GM12872 (cell line): ENCODE measurements at regions not wholly inside any gene's neighbourhood (a gene's known extent, or its start where the extent isn't known, plus 50 kb on each side); places are given as distances from the start of the nearest gene placed in this dataset.

Source experiments
- TF ChIP-seq, protein P1 (sequence below): IDR thresholded peaks from 3 replicates; pipeline ENCODE4 v1.5.1; 2011; ENCODE audit warnings: low read depth, mild to moderate bottlenecking, low read length, moderate library complexity; ENCODE audit not compliant: insufficient read depth

DNA sequence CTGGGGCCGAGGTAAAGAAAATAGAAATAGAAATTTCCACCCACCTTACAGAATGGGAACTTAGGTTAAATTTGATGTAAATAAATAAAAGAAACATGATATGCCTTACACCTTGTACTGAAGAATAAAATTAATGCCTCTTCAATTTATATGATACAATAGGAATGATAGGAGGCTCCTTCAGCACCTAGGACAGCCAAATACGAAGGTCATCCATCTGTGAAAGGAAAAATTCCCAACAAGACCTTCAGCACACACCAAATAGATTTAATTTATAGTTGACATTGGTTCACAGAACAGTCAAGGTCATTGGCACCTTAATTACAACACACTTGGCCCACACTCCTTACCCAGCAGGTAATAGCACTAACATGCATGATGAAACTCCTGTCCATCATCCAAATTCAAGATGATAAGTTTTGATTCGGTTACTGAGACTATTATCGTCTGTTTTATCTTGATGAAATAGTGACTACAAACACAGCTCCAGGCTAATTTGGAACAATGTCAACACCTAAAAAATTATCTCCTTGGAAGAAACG, 250.9 kb downstream of the SNX13 start:
- TF ChIP-seq, protein P1, sequence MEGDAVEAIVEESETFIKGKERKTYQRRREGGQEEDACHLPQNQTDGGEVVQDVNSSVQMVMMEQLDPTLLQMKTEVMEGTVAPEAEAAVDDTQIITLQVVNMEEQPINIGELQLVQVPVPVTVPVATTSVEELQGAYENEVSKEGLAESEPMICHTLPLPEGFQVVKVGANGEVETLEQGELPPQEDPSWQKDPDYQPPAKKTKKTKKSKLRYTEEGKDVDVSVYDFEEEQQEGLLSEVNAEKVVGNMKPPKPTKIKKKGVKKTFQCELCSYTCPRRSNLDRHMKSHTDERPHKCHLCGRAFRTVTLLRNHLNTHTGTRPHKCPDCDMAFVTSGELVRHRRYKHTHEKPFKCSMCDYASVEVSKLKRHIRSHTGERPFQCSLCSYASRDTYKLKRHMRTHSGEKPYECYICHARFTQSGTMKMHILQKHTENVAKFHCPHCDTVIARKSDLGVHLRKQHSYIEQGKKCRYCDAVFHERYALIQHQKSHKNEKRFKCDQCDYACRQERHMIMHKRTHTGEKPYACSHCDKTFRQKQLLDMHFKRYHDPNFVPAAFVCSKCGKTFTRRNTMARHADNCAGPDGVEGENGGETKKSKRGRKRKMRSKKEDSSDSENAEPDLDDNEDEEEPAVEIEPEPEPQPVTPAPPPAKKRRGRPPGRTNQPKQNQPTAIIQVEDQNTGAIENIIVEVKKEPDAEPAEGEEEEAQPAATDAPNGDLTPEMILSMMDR = no peak

DNA sequence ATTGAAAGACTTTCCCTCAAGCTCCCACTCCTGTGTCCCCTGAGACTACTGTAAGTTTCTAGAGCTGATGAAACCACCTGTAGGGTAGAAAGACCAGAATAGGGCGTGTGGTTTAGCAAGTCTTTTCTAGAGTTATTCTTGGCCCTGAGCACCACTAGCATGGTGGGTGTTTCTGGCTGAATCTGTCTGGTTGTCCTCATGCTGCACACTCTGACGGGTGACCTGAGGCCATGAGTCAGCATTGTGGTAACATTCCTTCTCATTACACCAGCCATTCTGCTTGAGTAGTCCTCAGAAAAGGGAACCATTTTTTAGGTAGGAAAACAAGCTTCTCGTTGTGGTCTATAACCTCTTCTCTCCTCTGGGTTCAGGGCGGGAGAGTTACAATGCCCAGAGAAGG, 250.3 kb downstream of the SNX13 start:
- TF ChIP-seq, protein P1 = no peak

DNA sequence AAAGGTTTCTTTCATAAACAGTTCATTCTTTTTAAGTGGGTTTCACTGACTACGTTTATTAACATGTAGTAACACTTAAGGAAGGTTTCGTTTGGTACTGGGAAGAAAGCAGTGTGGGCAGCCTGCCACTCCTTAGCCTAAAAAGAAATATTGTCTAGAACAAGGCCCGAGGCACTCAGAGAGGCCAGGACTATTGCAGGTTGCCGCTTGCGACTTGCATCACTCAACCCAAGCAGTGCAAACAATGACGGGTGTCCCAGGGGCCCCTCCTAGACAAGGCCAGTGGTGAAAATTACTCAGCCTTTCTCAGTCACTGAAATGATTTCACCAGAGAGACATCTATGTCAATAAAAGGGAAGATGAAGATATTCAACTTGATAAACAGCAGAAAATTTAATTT, 243.9 kb downstream of the SNX13 start:
- TF ChIP-seq, protein P1 = no peak

DNA sequence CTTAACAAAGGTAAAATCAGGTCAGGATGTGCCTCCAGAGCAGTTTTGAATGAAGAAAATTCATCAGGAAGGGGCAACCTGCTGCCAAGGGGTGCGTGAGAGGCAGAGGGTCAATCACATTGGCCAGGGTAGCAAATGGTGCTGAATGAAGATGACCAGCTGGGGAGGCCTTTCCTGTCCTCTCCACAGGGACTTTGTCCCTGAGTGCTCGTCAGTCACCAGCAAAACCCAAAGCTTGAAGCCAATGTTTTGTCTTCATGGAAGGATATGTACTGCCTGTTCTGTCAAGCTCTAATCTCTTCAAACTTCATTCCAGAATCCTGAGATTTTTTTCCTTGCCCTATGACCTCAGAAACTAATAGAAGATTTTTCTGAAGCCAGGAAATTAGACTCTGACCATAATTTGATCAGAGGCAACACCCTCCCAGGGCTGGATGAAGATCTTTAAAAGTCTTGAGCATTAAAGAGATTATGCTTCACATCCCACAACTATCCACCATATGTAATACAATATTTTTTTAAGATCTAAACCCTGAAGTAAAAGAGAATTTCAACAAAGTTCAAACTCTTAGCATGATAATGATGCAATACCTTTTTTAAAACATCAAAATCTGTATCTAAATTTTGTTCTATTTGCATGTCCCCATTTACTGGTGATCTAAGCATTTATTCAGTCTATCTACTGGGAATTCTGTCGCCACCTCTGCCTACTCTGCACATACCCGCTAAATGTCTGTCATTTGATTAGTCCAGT, 243.0 kb downstream of the SNX13 start:
- TF ChIP-seq, protein P1 = no peak

DNA sequence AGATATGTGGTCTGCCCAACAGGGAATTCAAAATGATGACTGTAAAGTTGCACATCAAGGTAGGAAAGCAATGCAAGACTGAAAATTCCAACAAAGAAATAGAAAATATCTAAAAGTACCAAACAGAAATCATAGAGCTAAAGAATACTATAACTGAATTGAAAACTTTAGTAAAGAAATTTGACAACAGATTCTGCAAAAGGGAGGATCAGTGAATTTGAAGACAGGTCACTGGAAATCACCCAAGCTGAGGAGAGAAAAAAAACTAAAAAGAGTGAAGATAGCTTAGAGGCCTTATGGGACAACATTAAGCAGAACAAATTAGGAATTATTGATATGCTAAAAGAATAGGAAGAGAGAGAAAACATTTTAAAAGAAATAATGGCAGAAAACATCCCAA, 240.6 kb downstream of the SNX13 start:
- TF ChIP-seq, protein P1 = no peak

DNA sequence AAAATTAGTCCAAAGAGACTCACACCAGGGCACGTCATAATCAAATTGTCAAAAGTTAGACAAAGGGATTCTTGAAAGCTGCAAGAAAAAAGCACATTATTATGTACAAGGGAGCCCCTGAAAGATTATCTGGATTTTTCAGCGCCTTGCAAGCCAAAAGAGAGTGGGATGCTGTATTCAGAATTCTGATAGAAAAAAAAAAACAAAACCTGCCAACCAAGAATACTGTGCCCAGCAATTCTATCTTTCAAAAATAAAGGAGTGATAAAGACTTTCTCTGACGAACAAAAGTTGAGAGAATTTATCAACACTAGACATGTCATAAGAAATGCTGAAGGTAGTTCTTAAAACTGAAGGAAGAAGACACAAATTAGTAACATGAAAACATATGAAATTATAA, 240.2 kb downstream of the SNX13 start:
- TF ChIP-seq, protein P1 = no peak

DNA sequence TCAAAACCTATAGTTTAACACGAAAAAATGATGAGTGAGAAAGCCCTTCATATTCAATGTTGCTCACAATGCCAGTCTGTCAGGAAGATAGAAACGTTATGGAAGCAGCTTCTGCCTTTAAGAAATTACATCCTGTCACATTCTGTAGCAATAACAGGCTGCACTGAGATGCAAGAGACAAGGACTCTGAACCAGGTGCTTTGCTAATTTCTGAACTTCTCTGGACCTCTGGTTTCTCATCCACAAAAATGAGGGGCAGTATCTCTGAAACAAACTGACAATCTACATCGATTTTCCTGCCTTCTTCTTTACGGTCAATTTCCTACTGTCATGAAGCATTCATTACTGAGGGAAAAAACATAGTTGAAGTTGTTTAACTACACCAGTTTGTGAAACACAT, 234.0 kb downstream of the SNX13 start:
- TF ChIP-seq, protein P1 = no peak
